ENCODE measurements at regions not wholly inside any gene's neighbourhood (a gene's known extent, or its start where the extent isn't known, plus 50 kb on each side); places are given as distances from the start of the nearest gene placed in this dataset.

DNA sequence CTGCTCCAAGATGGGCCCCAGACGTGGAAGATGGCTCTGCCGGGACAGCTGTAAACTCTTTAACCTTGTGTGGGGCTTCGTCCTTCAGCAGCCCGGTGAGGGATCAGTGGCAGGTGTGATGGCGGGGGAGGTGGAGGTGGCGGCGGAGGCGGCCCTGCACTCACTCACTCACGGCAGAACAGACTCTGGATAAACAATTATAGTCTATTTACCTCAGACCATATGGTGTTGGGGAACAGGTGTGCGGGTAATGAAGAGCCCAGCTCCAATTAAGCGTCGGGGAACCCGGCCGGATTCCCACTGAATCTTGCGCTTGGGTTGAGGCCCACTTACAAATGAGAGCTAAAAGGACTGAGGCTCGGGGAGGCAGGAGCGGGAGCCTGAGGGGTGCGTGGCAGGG is 104.3 kb upstream of the SDK2 start:
- no peaks in the 10 kb centered on the region for H3K9me3 Mint-ChIP-seq
- ATAC-seq (ENCODE audit: poor library complexity) (no peak), DNase-seq (no peak)
- no peaks in the 10 kb centered on the region for H3K4me1 ChIP-seq (ENCODE audit: insufficient read depth, low read length)
- H3K4me3 ChIP-seq (ENCODE audit: low read length) = no peak overlapping the region
- H3K36me3 ChIP-seq (ENCODE audit: insufficient read depth, low read length) = no peaks in the 10 kb centered on the region
- TF ChIP-seq, protein P1, sequence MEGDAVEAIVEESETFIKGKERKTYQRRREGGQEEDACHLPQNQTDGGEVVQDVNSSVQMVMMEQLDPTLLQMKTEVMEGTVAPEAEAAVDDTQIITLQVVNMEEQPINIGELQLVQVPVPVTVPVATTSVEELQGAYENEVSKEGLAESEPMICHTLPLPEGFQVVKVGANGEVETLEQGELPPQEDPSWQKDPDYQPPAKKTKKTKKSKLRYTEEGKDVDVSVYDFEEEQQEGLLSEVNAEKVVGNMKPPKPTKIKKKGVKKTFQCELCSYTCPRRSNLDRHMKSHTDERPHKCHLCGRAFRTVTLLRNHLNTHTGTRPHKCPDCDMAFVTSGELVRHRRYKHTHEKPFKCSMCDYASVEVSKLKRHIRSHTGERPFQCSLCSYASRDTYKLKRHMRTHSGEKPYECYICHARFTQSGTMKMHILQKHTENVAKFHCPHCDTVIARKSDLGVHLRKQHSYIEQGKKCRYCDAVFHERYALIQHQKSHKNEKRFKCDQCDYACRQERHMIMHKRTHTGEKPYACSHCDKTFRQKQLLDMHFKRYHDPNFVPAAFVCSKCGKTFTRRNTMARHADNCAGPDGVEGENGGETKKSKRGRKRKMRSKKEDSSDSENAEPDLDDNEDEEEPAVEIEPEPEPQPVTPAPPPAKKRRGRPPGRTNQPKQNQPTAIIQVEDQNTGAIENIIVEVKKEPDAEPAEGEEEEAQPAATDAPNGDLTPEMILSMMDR (IDR thresholded peaks at IDR 0.05) = no peak
- no peaks in the 10 kb centered on the region for H3K4me1 Mint-ChIP-seq (ENCODE audit: low read depth)
- no peaks in the 10 kb centered on the region for H3K27me3 Mint-ChIP-seq
- peaks cover 0 to 2% of the 10 kb centered on the region in 2 experiments for H3K27me3 ChIP-seq (ENCODE audit: control insufficient read depth in 1 of 2, insufficient read depth in 2 of 2, low read length in 2 of 2)
- intact Hi-C loops (cut with DNase I, micrococcal nuclease) = no loop called here
- POLR2A ChIA-PET = no interaction called here
- H3K9me3 ChIP-seq (ENCODE audit: control insufficient read depth in 1 of 2, insufficient read depth in 1 of 2, low read length in 2 of 2) = peaks cover 0 to 5% of the 10 kb centered on the region in 2 experiments
- H3K4me3 Mint-ChIP-seq = no peak overlapping the region
- no peak overlapping the region for H3K27ac ChIP-seq (ENCODE audit: low read depth in 1 of 2, low read length in 2 of 2)
- no peaks in the 10 kb centered on the region for H3K36me3 Mint-ChIP-seq (ENCODE audit: low read depth)
- CTCF ChIA-PET = no interaction called here
- no peak overlapping the region for H3K27ac Mint-ChIP-seq

DNA sequence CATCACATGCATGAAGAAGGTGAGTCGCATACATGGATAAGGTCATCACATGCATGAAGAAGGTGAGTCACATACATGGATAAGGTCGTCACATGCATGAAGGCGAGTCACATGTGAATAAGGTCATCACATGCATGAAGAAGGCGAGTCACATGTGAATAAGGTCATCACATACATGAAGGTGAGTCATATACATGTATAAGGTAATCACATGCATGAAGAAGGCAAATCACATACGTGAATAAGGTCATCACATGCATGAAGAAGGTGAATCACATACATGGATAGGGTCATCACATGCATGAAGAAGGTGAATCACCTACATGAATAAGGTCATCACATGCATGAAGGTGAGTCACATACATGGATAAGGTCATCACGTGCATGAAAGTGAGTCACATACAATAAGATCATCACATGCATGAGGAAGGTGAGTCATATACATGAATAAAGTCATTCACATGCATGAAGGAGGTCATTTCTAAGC is 105.1 kb upstream of the SDK2 start:
- Mint-ChIP-seq H3K9me3 (no peaks in the 10 kb centered on the region), H3K36me3 (ENCODE audit: low read depth) (no peaks in the 10 kb centered on the region), H3K4me3 (no peak overlapping the region), H3K27ac (no peak overlapping the region), H3K4me1 (ENCODE audit: low read depth) (no peaks in the 10 kb centered on the region), H3K27me3 (no peaks in the 10 kb centered on the region)
- peaks cover 0 to 2% of the 10 kb centered on the region in 2 experiments for H3K27me3 ChIP-seq (ENCODE audit: control insufficient read depth in 1 of 2, insufficient read depth in 2 of 2, low read length in 2 of 2)
- no peak overlapping the region for H3K4me3 ChIP-seq (ENCODE audit: low read length)
- intact Hi-C loops (cut with DNase I, micrococcal nuclease) = no loop called here
- CTCF ChIA-PET = no interaction called here
- no peak overlapping the region for H3K27ac ChIP-seq (ENCODE audit: low read depth in 1 of 2, low read length in 2 of 2)
- peaks cover 0 to 5% of the 10 kb centered on the region in 2 experiments for H3K9me3 ChIP-seq (ENCODE audit: control insufficient read depth in 1 of 2, insufficient read depth in 1 of 2, low read length in 2 of 2)
- POLR2A ChIA-PET = no interaction called here
- ATAC-seq (ENCODE audit: poor library complexity) (no peak), DNase-seq (peak in 2 of 14 experiments; percentile 19 to 42)
- TF ChIP-seq, protein P1 (IDR thresholded peaks at IDR 0.05) = no peak
- no peaks in the 10 kb centered on the region for H3K36me3 ChIP-seq (ENCODE audit: insufficient read depth, low read length)
- no peaks in the 10 kb centered on the region for H3K4me1 ChIP-seq (ENCODE audit: insufficient read depth, low read length)

DNA sequence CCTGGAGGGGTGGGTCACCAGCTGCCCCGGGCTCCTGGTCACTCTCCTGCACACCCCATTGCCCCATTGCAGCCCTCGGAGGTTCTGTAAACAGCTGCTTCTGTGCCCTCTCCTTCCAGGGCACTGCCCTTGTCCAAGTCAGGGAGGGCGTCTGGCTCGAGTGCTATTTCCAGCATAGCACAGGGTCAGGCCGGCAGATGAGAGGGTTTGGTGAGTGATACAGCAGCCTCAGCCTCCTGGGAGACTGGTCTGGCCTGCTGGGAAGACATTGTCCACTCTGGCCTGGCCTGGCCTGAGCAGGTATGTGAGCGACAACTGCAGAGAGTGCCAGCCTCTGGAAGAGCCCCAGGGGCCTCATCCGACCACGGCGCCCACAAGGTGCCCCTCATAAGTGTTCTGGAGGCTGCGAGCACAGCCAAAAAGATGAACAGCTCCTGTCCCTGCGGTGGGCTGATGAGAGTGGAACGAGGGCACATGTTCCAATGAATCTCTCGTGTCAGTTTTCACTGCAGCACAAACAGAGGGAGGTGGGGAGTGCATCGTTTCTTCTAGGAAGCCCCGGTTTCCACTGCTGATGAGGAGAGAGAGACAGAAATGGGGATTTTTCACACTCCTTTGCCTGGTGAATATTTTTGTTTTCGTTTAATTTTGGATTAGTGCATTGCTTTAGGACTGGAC is 105.8 kb upstream of the SDK2 start:
- DNase-seq = no peak
- Histone ChIP-seq H3K27me3 (ENCODE audit: control insufficient read depth in 1 of 2, insufficient read depth in 2 of 2, low read length in 2 of 2) (peaks cover 0 to 2% of the 10 kb centered on the region in 2 experiments), H3K4me1 (ENCODE audit: insufficient read depth, low read length) (no peaks in the 10 kb centered on the region), H3K36me3 (ENCODE audit: insufficient read depth, low read length) (no peaks in the 10 kb centered on the region), H3K4me3 (ENCODE audit: low read length) (no peak overlapping the region), H3K27ac (ENCODE audit: low read depth in 1 of 2, low read length in 2 of 2) (no peak overlapping the region), H3K9me3 (ENCODE audit: control insufficient read depth in 1 of 2, insufficient read depth in 1 of 2, low read length in 2 of 2) (peaks cover 0 to 5% of the 10 kb centered on the region in 2 experiments)
- no peaks in the 10 kb centered on the region for H3K9me3 Mint-ChIP-seq
- no peak for ATAC-seq (ENCODE audit: poor library complexity)
- TF ChIP-seq, protein P1 (IDR thresholded peaks at IDR 0.05) = no peak
- ChIA-PET POLR2A (no interaction called here), CTCF (no interaction called here)
- H3K27me3 Mint-ChIP-seq = no peaks in the 10 kb centered on the region
- H3K4me3 Mint-ChIP-seq = no peak overlapping the region
- H3K27ac Mint-ChIP-seq = no peak overlapping the region
- H3K36me3 Mint-ChIP-seq (ENCODE audit: low read depth) = no peaks in the 10 kb centered on the region
- intact Hi-C loops (cut with DNase I, micrococcal nuclease) = no loop called here
- no peaks in the 10 kb centered on the region for H3K4me1 Mint-ChIP-seq (ENCODE audit: low read depth)

Data from CD4-positive, alpha-beta T cell (primary cell).